ENCODE measurements at regions not wholly inside any gene's neighbourhood (a gene's known extent, or its start where the extent isn't known, plus 50 kb on each side); places are given as distances from the start of the nearest gene placed in this dataset.

GRCh38 chr2:8080063-8080462, 601.8 kb upstream of the ID2 start:
- no peak for TF ChIP-seq POLR2A (IDR thresholded peaks at IDR 0.05; ENCODE audit: low read depth, low read length)
- TF ChIP-seq POLR2AphosphoS5 (IDR thresholded peaks at IDR 0.05; ENCODE audit: low read depth, low read length): no peak
- no peak for TF ChIP-seq TAF1 (IDR thresholded peaks at IDR 0.05; ENCODE audit: low read depth, low read length)
- no peak for TF ChIP-seq SPI1 (IDR thresholded peaks at IDR 0.05; ENCODE audit: low read depth, low read length)
- TF ChIP-seq POU2F2 (IDR thresholded peaks at IDR 0.05; ENCODE audit: low read depth, low read length): no peak
- no peak for TF ChIP-seq PAX5 (IDR thresholded peaks at IDR 0.05; ENCODE audit: insufficient read depth, low read length, severe bottlenecking)

Data from GM12891 (cell line).